GM18858 (cell line): ENCODE measurements at regions not wholly inside any gene's neighbourhood (a gene's known extent, or its start where the extent isn't known, plus 50 kb on each side); places are given as distances from the start of the nearest gene placed in this dataset.
A peak's percentile ranks its signal among the peaks of the same experiment; 100 is the strongest.
"Not testable (repeated sequence)": the region's sequence is repeated elsewhere in the genome, so short reads cannot be mapped to it uniquely, and the experiment has no call there.

Source experiments
- ATAC-seq: cut with Tn5 transposase; IDR thresholded peaks from one replicate; pipeline ENCODE4 v1.9.1; 2021; ENCODE audit not compliant: unreplicated experiment

GRCh38 chr1:761791-762190 lies 75.3 kb upstream of the OR4F16 start:
- ATAC-seq: not testable (repeated sequence)

- ATAC-seq: not testable (repeated sequence)
Measured at GRCh38 chr1:771449-771848, 85.0 kb upstream of the OR4F16 start.

- ATAC-seq: not testable (repeated sequence)
Measured at GRCh38 chr1:777480-778180, 91.2 kb upstream of the OR4F16 start.

- peak; percentile 95 for ATAC-seq
Measured at GRCh38 chr1:778451-779278, 92.2 kb upstream of the OR4F16 start.

- ATAC-seq: not testable (repeated sequence)
Measured at GRCh38 chr1:779621-780020, 93.2 kb upstream of the OR4F16 start.

- no peak for ATAC-seq
Measured at GRCh38 chr1:788835-789234, 102.4 kb upstream of the OR4F16 start.

- not testable (repeated sequence) for ATAC-seq
Measured at GRCh38 chr1:789606-790005, 103.2 kb upstream of the OR4F16 start.

GRCh38 chr1:790388-790930 lies 104.0 kb upstream of the OR4F16 start:
- ATAC-seq: not testable (repeated sequence)

- ATAC-seq: not testable (repeated sequence)
Measured at GRCh38 chr1:794310-794709, 107.9 kb upstream of the OR4F16 start.

GRCh38 chr1:794918-795584 lies 108.6 kb upstream of the OR4F16 start:
- not testable (repeated sequence) for ATAC-seq

GRCh38 chr1:797649-798048 lies 111.2 kb upstream of the OR4F16 start:
- ATAC-seq: not testable (repeated sequence)

- not testable (repeated sequence) for ATAC-seq
Measured at GRCh38 chr1:800397-800796, 113.9 kb upstream of the OR4F16 start.

GRCh38 chr1:804378-805115 lies 118.1 kb upstream of the OR4F16 start:
- peak; percentile 74 for ATAC-seq

- not testable (repeated sequence) for ATAC-seq
Measured at GRCh38 chr1:805310-805709, 118.4 kb upstream of the SAMD11 start.

GRCh38 chr1:807066-807465 lies 116.7 kb upstream of the SAMD11 start:
- not testable (repeated sequence) for ATAC-seq

- ATAC-seq: not testable (repeated sequence)
Measured at GRCh38 chr1:807699-808390, 115.9 kb upstream of the SAMD11 start.

- ATAC-seq: not testable (repeated sequence)
Measured at GRCh38 chr1:810949-811348, 112.8 kb upstream of the SAMD11 start.

- not testable (repeated sequence) for ATAC-seq
Measured at GRCh38 chr1:812535-813127, 111.1 kb upstream of the SAMD11 start.

- ATAC-seq: not testable (repeated sequence)
Measured at GRCh38 chr1:814543-814942, 109.2 kb upstream of the SAMD11 start.
